Stomach (tissue), 4 donors: ENCODE measurements at regions not wholly inside any gene's neighbourhood (a gene's known extent, or its start where the extent isn't known, plus 50 kb on each side); places are given as distances from the start of the nearest gene placed in this dataset.

ENCODE experiments used
- POLR2A ChIP-seq, 4 donors: fragments of 450-650 bp; IDR thresholded peaks; one replicate each; pipeline ENCODE4 v1.6.1; 2016; ENCODE audit warnings: antibody characterized with exemption in 4 of 4, control low read depth in 2 of 4, mild to moderate bottlenecking in 1 of 4, moderate library complexity in 1 of 4
- POLR2AphosphoS5 ChIP-seq, 3 donors: sonication (generic); formaldehyde crosslinking; IDR thresholded peaks; one replicate each; pipeline ENCODE4 v1.6.1; 2016; ENCODE audit warnings: antibody characterized with exemption in 3 of 3
- TF ChIP-seq, protein P1 (sequence below), 7 experiments: fragments of 450-650 bp in 4 of 7; fragments of 200-600 bp in 3 of 7; sonication (generic) in 3 of 7; IDR thresholded peaks; one replicate each; pipeline ENCODE4 v1.5.1; 2016 to 2019; ENCODE audit warnings: antibody characterized with exemption in 7 of 7, control low read depth in 2 of 7, mild to moderate bottlenecking in 1 of 7

DNA sequence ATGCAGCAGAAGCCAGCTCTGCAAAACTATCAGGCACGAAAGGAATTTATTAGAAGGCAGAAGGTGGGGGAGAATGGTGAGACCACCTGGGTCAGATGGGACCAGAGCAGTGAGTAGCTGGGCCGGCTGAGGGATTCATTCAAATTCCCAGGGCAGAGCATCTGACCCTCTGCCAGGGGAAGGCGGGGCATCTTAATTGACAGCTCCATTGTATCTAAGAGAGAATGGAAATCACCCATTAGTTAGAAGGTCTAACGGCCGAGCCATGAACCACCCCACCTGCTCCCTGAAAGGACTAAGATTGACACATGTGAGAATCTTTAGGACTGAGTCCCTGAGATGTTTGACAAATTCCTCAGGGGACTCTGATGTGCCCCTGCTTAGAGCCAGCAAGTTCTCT is 83.7 kb downstream of the PHETA1 start:
- TF ChIP-seq, protein P1, sequence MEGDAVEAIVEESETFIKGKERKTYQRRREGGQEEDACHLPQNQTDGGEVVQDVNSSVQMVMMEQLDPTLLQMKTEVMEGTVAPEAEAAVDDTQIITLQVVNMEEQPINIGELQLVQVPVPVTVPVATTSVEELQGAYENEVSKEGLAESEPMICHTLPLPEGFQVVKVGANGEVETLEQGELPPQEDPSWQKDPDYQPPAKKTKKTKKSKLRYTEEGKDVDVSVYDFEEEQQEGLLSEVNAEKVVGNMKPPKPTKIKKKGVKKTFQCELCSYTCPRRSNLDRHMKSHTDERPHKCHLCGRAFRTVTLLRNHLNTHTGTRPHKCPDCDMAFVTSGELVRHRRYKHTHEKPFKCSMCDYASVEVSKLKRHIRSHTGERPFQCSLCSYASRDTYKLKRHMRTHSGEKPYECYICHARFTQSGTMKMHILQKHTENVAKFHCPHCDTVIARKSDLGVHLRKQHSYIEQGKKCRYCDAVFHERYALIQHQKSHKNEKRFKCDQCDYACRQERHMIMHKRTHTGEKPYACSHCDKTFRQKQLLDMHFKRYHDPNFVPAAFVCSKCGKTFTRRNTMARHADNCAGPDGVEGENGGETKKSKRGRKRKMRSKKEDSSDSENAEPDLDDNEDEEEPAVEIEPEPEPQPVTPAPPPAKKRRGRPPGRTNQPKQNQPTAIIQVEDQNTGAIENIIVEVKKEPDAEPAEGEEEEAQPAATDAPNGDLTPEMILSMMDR (IDR thresholded peaks at IDR 0.05), result no peak
- no peak for TF ChIP-seq POLR2AphosphoS5 (IDR thresholded peaks at IDR 0.05)
- TF ChIP-seq POLR2A (IDR thresholded peaks at IDR 0.05), result no peak
